ENCODE measurements at regions not wholly inside any gene's neighbourhood (a gene's known extent, or its start where the extent isn't known, plus 50 kb on each side); places are given as distances from the start of the nearest gene placed in this dataset.

GRCh38 chr9:75274781-75275180 lies 186.5 kb downstream of the OSTF1 start:
- Mint-ChIP-seq H3K9me3 (ENCODE audit: insufficient read depth) (peaks cover 7% of the 10 kb centered on the region), H3K27me3 (no peaks in the 10 kb centered on the region), H3K4me3 (no peak overlapping the region), H3K27ac (no peak overlapping the region), H3K4me1 (no peaks in the 10 kb centered on the region)
- Histone ChIP-seq H2AFZ (ENCODE audit: insufficient read depth, low read depth, low read length, poor library complexity, severe bottlenecking) (no peak overlapping the region), H3K27me3 (replicated peaks in 1 of 4; ENCODE audit: control extremely low read depth in 1 of 4, control insufficient read depth in 3 of 4, insufficient read depth in 4 of 4, low read length in 3 of 4) (peaks cover 0 to 2% (median 0%) of the 10 kb centered on the region in 4 experiments), H3K79me2 (ENCODE audit: control insufficient read depth, insufficient read depth, low read length) (no peaks in the 10 kb centered on the region), H3K4me3 (ENCODE audit: control extremely low read depth in 1 of 5, extremely low read depth in 1 of 5, insufficient read depth in 1 of 5, low read depth in 2 of 5, low read length in 4 of 5) (no peak overlapping the region), H3K4me2 (replicated peaks; ENCODE audit: low read depth, low read length, poor library complexity, severe bottlenecking) (no peak overlapping the region), H3K9me3 (ENCODE audit: control extremely low read depth in 1 of 3, control insufficient read depth in 2 of 3, insufficient read depth in 1 of 3, low read length in 2 of 3) (peaks cover 0 to 2% (median 0%) of the 10 kb centered on the region in 3 donors), H3K9ac (ENCODE audit: low read length) (no peak overlapping the region), H4K20me1 (ENCODE audit: control insufficient read depth, insufficient read depth, low read length, poor library complexity, severe bottlenecking) (no peaks in the 10 kb centered on the region), H3K4me1 (ENCODE audit: control insufficient read depth in 2 of 2, insufficient read depth in 2 of 2, low read length in 2 of 2) (no peaks in the 10 kb centered on the region), H3K36me3 (replicated peaks in 1 of 2; ENCODE audit: control extremely low read depth in 1 of 2, control insufficient read depth in 1 of 2, extremely low read depth in 1 of 2, insufficient read depth in 2 of 2, low read length in 1 of 2) (no peaks in the 10 kb centered on the region), H3K27ac (ENCODE audit: low read length in 2 of 2) (no peak overlapping the region)
- POLR2A ChIA-PET = no interaction called here
- ATAC-seq (ENCODE audit: low read depth) = no peak
- no peak for DNase-seq
- CTCF ChIA-PET = interaction anchor here (1.1 kb wide), 1 partner anchor 8 kb away, joined by 3 read pairs; no protein-coding TSS in a partner anchor
- intact Hi-C loops (cut with micrococcal nuclease) = no loop called here
- TF ChIP-seq CTCF (IDR thresholded peaks at IDR 0.05) (no peak), EZH2 (IDR thresholded peaks at IDR 0.05; ENCODE audit: borderline replicate concordance, insufficient read depth, low read depth, low read length, poor library complexity, severe bottlenecking) (no peak)

- CTCF ChIA-PET = no interaction called here
- no peak for ATAC-seq (ENCODE audit: low read depth)
- DNase-seq = no peak
These were observed 193.7 kb downstream of the OSTF1 start for GRCh38 chr9:75282047-75282446.

More at GRCh38 chr9:75282047-75282446, 193.7 kb downstream of the OSTF1 start:
- H3K4me2 ChIP-seq (replicated peaks; ENCODE audit: low read depth, low read length, poor library complexity, severe bottlenecking) = no peak overlapping the region
- no peaks in the 10 kb centered on the region for H3K36me3 ChIP-seq (replicated peaks in 1 of 2; ENCODE audit: control extremely low read depth in 1 of 2, control insufficient read depth in 1 of 2, extremely low read depth in 1 of 2, insufficient read depth in 2 of 2, low read length in 1 of 2)
- Mint-ChIP-seq H3K27me3 (no peaks in the 10 kb centered on the region), H3K4me1 (no peaks in the 10 kb centered on the region), H3K4me3 (no peak overlapping the region), H3K27ac (no peak overlapping the region), H3K9me3 (ENCODE audit: insufficient read depth) (peaks cover 2% of the 10 kb centered on the region)
- intact Hi-C loops (cut with micrococcal nuclease) = no loop called here
- no peaks in the 10 kb centered on the region for H3K79me2 ChIP-seq (ENCODE audit: control insufficient read depth, insufficient read depth, low read length)
- H3K4me1 ChIP-seq (ENCODE audit: control insufficient read depth in 2 of 2, insufficient read depth in 2 of 2, low read length in 2 of 2) = no peaks in the 10 kb centered on the region
- H3K27ac ChIP-seq (ENCODE audit: low read length in 2 of 2) = no peak overlapping the region
- POLR2A ChIA-PET = no interaction called here
- WGBS (ENCODE audit: insufficient coverage) = no CpG with 5 or more reads among the region's 1 CpG
- H3K4me3 ChIP-seq (ENCODE audit: control extremely low read depth in 1 of 5, extremely low read depth in 1 of 5, insufficient read depth in 1 of 5, low read depth in 2 of 5, low read length in 4 of 5) = no peak overlapping the region
- H3K9ac ChIP-seq (ENCODE audit: low read length) = no peak overlapping the region
- no peaks in the 10 kb centered on the region for H3K9me3 ChIP-seq (ENCODE audit: control extremely low read depth in 1 of 3, control insufficient read depth in 2 of 3, insufficient read depth in 1 of 3, low read length in 2 of 3)
- TF ChIP-seq CTCF (IDR thresholded peaks at IDR 0.05) (no peak), EZH2 (IDR thresholded peaks at IDR 0.05; ENCODE audit: borderline replicate concordance, insufficient read depth, low read depth, low read length, poor library complexity, severe bottlenecking) (no peak)
- no peak overlapping the region for H2AFZ ChIP-seq (ENCODE audit: insufficient read depth, low read depth, low read length, poor library complexity, severe bottlenecking)
- no peaks in the 10 kb centered on the region for H4K20me1 ChIP-seq (ENCODE audit: control insufficient read depth, insufficient read depth, low read length, poor library complexity, severe bottlenecking)
- peaks cover 0 to 2% (median 0%) of the 10 kb centered on the region in 4 experiments for H3K27me3 ChIP-seq (replicated peaks in 1 of 4; ENCODE audit: control extremely low read depth in 1 of 4, control insufficient read depth in 3 of 4, insufficient read depth in 4 of 4, low read length in 3 of 4)

Data from B cell (primary cell).